ENCODE measurements at regions not wholly inside any gene's neighbourhood (a gene's known extent, or its start where the extent isn't known, plus 50 kb on each side); places are given as distances from the start of the nearest gene placed in this dataset.
A peak's percentile ranks its signal among the peaks of the same experiment; 100 is the strongest.

- DNase-seq (ENCODE audit: insufficient read length, low spot score) (no peak), FAIRE-seq (no peak)
Measured at GRCh38 chr7:17507717-17508116, 209.3 kb downstream of the AHR start.

GRCh38 chr7:17512181-17512675 lies 213.8 kb downstream of the AHR start:
- no peak for DNase-seq (ENCODE audit: insufficient read length, low spot score)
- FAIRE-seq, result no peak

GRCh38 chr7:17516771-17517170 lies 218.3 kb downstream of the AHR start:
- no peak for FAIRE-seq
- DNase-seq (ENCODE audit: insufficient read length, low spot score), result no peak

GRCh38 chr7:17520941-17521340 lies 222.5 kb downstream of the AHR start:
- DNase-seq (ENCODE audit: insufficient read length, low spot score) (no peak), FAIRE-seq (no peak)

GRCh38 chr7:17521437-17521836 lies 223.0 kb downstream of the AHR start:
- FAIRE-seq (no peak), DNase-seq (ENCODE audit: insufficient read length, low spot score) (no peak)

GRCh38 chr7:17523813-17524739 lies 225.6 kb downstream of the AHR start:
- FAIRE-seq (no peak), DNase-seq (ENCODE audit: insufficient read length, low spot score) (no peak)

GRCh38 chr7:17524746-17525145 lies 226.3 kb downstream of the AHR start:
- FAIRE-seq, result no peak
- DNase-seq (ENCODE audit: insufficient read length, low spot score), result no peak

GRCh38 chr7:17526621-17527020 lies 228.2 kb downstream of the AHR start:
- no peak for FAIRE-seq
- DNase-seq (ENCODE audit: insufficient read length, low spot score), result no peak

GRCh38 chr7:17528636-17529035 lies 230.2 kb downstream of the AHR start:
- FAIRE-seq (no peak), DNase-seq (ENCODE audit: insufficient read length, low spot score) (no peak)

GRCh38 chr7:17530244-17530643 lies 231.8 kb downstream of the AHR start:
- FAIRE-seq (no peak), DNase-seq (ENCODE audit: insufficient read length, low spot score) (no peak)

- peak; percentile 9 for DNase-seq (ENCODE audit: insufficient read length, low spot score)
- FAIRE-seq, result peak; percentile 80
Measured at GRCh38 chr7:17530741-17531421, 232.4 kb downstream of the AHR start.

- no peak for DNase-seq (ENCODE audit: insufficient read length, low spot score)
- FAIRE-seq, result no peak
Measured at GRCh38 chr7:17532861-17533404, 234.5 kb downstream of the AHR start.

- no peak for FAIRE-seq
Measured at GRCh38 chr7:17534348-17534747, 235.9 kb downstream of the AHR start.

GRCh38 chr7:17535776-17536175 lies 237.3 kb downstream of the AHR start:
- FAIRE-seq (no peak), DNase-seq (ENCODE audit: insufficient read length, low spot score) (no peak)

More at GRCh38 chr7:17534348-17534747, 235.9 kb downstream of the AHR start:
- DNase-seq (ENCODE audit: insufficient read length, low spot score), result no peak

- DNase-seq (ENCODE audit: insufficient read length, low spot score), result no peak
- FAIRE-seq, result no peak
Measured at GRCh38 chr7:17544401-17544800, 245.9 kb downstream of the AHR start.

- FAIRE-seq (no peak), DNase-seq (ENCODE audit: insufficient read length, low spot score) (no peak)
Measured at GRCh38 chr7:17545348-17545747, 246.9 kb downstream of the AHR start.

GRCh38 chr7:17546189-17546588 lies 247.7 kb downstream of the AHR start:
- DNase-seq (ENCODE audit: insufficient read length, low spot score), result no peak
- FAIRE-seq, result no peak

- DNase-seq (ENCODE audit: insufficient read length, low spot score), result no peak
- no peak for FAIRE-seq
Measured at GRCh38 chr7:17546592-17546991, 248.1 kb downstream of the AHR start.

GRCh38 chr7:17548014-17548653 lies 249.7 kb downstream of the AHR start:
- FAIRE-seq, result no peak
- DNase-seq (ENCODE audit: insufficient read length, low spot score), result no peak

- DNase-seq (ENCODE audit: insufficient read length, low spot score), result no peak
- no peak for FAIRE-seq
Measured at GRCh38 chr7:17549406-17549805, 251.0 kb downstream of the AHR start.

GRCh38 chr7:17552373-17552772 lies 253.9 kb downstream of the AHR start:
- FAIRE-seq, result no peak
- no peak for DNase-seq (ENCODE audit: insufficient read length, low spot score)

Data from GM19239 (cell line).